ENCODE measurements at regions not wholly inside any gene's neighbourhood (a gene's known extent, or its start where the extent isn't known, plus 50 kb on each side); places are given as distances from the start of the nearest gene placed in this dataset.

DNA sequence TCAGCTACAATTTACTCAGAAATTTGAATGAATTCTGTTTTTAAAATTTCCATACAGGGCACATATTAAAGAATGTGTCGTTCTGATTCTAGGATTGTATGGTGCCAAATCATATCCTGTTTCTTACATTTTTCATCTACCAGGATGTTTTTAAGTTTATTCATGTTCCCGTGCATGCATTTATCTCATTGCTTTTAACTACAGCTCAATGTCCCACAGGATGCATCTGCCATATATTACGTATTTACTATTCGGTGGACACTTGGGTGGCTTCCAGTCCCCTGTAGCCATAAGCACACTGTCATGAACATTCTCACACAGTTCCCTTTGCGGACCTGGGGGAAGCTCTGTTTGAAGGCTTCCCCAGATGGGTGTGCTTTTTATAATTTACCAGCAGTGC, 122.3 kb downstream of the CCDC71L start:
- Histone ChIP-seq H3K36me3 (ENCODE audit: control insufficient read depth in 1 of 2, insufficient read depth in 2 of 2, low read length in 2 of 2) (no peaks in the 10 kb centered on the region), H3K9me2 (ENCODE audit: insufficient read depth) (no peaks in the 10 kb centered on the region), H3K4me1 (ENCODE audit: control insufficient read depth in 1 of 2, insufficient read depth in 2 of 2, low read length in 2 of 2) (peaks cover 0 to 14% of the 10 kb centered on the region in 2 experiments; a peak in 3 of 4 replicates), H2AFZ (ENCODE audit: low read depth, low read length, poor library complexity, severe bottlenecking) (no peak overlapping the region), H3K9me3 (ENCODE audit: control insufficient read depth in 1 of 2, insufficient read depth in 1 of 2, low read depth in 1 of 2, low read length in 2 of 2) (no peaks in the 10 kb centered on the region), H3K79me2 (ENCODE audit: insufficient read depth, low read length) (no peaks in the 10 kb centered on the region), H3K4me2 (ENCODE audit: low read length) (no peak overlapping the region), H4K20me1 (ENCODE audit: insufficient read depth) (no peaks in the 10 kb centered on the region), H3K9ac (ENCODE audit: low read length) (no peak overlapping the region), H3K27me3 (ENCODE audit: insufficient read depth, low read length) (no peaks in the 10 kb centered on the region), H3K4me3 (replicated peaks in 1 of 2; ENCODE audit: low read depth in 1 of 2, low read length in 2 of 2) (no peak overlapping the region), H3K27ac (ENCODE audit: low read depth, low read length) (no peak overlapping the region)
- RAD21 ChIA-PET (ENCODE audit: low non-redundant PET in 1 of 2, low total read pairs in 2 of 2, uncharacterized antibody in 2 of 2, unreplicated experiment in 2 of 2) = no interaction called here
- ATAC-seq (no peak), DNase-seq (ENCODE audit: low read depth, low spot score) (no peak)
- TF ChIP-seq, protein P1, sequence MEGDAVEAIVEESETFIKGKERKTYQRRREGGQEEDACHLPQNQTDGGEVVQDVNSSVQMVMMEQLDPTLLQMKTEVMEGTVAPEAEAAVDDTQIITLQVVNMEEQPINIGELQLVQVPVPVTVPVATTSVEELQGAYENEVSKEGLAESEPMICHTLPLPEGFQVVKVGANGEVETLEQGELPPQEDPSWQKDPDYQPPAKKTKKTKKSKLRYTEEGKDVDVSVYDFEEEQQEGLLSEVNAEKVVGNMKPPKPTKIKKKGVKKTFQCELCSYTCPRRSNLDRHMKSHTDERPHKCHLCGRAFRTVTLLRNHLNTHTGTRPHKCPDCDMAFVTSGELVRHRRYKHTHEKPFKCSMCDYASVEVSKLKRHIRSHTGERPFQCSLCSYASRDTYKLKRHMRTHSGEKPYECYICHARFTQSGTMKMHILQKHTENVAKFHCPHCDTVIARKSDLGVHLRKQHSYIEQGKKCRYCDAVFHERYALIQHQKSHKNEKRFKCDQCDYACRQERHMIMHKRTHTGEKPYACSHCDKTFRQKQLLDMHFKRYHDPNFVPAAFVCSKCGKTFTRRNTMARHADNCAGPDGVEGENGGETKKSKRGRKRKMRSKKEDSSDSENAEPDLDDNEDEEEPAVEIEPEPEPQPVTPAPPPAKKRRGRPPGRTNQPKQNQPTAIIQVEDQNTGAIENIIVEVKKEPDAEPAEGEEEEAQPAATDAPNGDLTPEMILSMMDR (IDR thresholded peaks at IDR 0.05 in 2 of 3, conservative IDR thresholded peaks at IDR 0.05 in 1 of 3; ENCODE audit: borderline replicate concordance in 1 of 3, insufficient read depth in 1 of 3, low read depth in 2 of 3, low read length in 2 of 3) = no peak
- TF ChIP-seq POLR2AphosphoS5 (IDR thresholded peaks at IDR 0.05; ENCODE audit: low read depth, low read length) = no peak
- TF ChIP-seq, protein P2, sequence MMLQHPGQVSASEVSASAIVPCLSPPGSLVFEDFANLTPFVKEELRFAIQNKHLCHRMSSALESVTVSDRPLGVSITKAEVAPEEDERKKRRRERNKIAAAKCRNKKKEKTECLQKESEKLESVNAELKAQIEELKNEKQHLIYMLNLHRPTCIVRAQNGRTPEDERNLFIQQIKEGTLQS (IDR thresholded peaks at IDR 0.05) = no peak
- no peak for TF ChIP-seq EGR1 (IDR thresholded peaks at IDR 0.05; ENCODE audit: low read depth)
- no peak for TF ChIP-seq SP1 (IDR thresholded peaks at IDR 0.05; ENCODE audit: low read depth)
- no peak for TF ChIP-seq FOSL1 (IDR thresholded peaks at IDR 0.05; ENCODE audit: low read depth)
- TF ChIP-seq ZBTB33 (IDR thresholded peaks at IDR 0.05; ENCODE audit: extremely low read depth, insufficient replicate concordance, low read length) = no peak
- no peak for TF ChIP-seq CEBPB (IDR thresholded peaks at IDR 0.05; ENCODE audit: low read depth)
- TF ChIP-seq REST (IDR thresholded peaks at IDR 0.05; ENCODE audit: low read depth) = no peak
- intact Hi-C loops (cut with micrococcal nuclease) = no loop called here
- POLR2A ChIA-PET = no interaction called here
- BruUV-seq (replicated peaks) = no TSS peak
- CTCF ChIA-PET = interaction anchor here (1.0 kb wide), 1 partner anchor 362 kb away, joined by 3 read pairs; no protein-coding TSS in a partner anchor

Measured in HCT116 (cell line).